ENCODE measurements at regions not wholly inside any gene's neighbourhood (a gene's known extent, or its start where the extent isn't known, plus 50 kb on each side); places are given as distances from the start of the nearest gene placed in this dataset.

GRCh38 chr10:126847666-126848065 is 57.6 kb upstream of the DOCK1 start:
- no peak for DNase-seq (ENCODE audit: low read depth)

GRCh38 chr10:126849646-126850045 is 55.6 kb upstream of the DOCK1 start:
- DNase-seq (ENCODE audit: low read depth): no peak

GRCh38 chr10:126851414-126852108 is 53.7 kb upstream of the DOCK1 start:
- no peak for DNase-seq (ENCODE audit: low read depth)

- DNase-seq (ENCODE audit: low read depth): no peak
Measured at GRCh38 chr10:126854726-126855495, 50.3 kb upstream of the DOCK1 start.
